Subcutaneous abdominal adipose tissue (tissue), 5 donors: ENCODE measurements at regions not wholly inside any gene's neighbourhood (a gene's known extent, or its start where the extent isn't known, plus 50 kb on each side); places are given as distances from the start of the nearest gene placed in this dataset.
"Not testable (repeated sequence)": the region's sequence is repeated elsewhere in the genome, so short reads cannot be mapped to it uniquely, and the experiment has no call there.

Experiments
- H3K27ac ChIP-seq: one replicate; pipeline ENCODE4 v1.7.0; 2013; ENCODE audit warnings: low read depth, mild to moderate bottlenecking, inconsistent platforms, low read length, moderate library complexity
- H3K27me3 ChIP-seq, 5 donors: one replicate each; pipeline ENCODE4 v1.7.0; 2013; ENCODE audit warnings: low read length in 5 of 5, inconsistent platforms in 1 of 5; ENCODE audit not compliant: control insufficient read depth in 5 of 5, insufficient read depth in 4 of 5
- H3K36me3 ChIP-seq, 5 donors: one replicate each; pipeline ENCODE4 v1.7.0; 2013; ENCODE audit warnings: low read length in 5 of 5; ENCODE audit not compliant: control insufficient read depth in 5 of 5, insufficient read depth in 5 of 5
- H3K4me1 ChIP-seq, 5 donors: one replicate each; pipeline ENCODE4 v1.7.0; 2013; ENCODE audit warnings: low read length in 5 of 5, mild to moderate bottlenecking in 3 of 5, moderate library complexity in 1 of 5; ENCODE audit not compliant: control insufficient read depth in 5 of 5, insufficient read depth in 5 of 5
- H3K4me3 ChIP-seq, 5 donors: one replicate each; pipeline ENCODE4 v1.7.0; 2013; ENCODE audit warnings: low read length in 5 of 5, low read depth in 1 of 5
- H3K9ac ChIP-seq, 5 donors: one replicate each; pipeline ENCODE4 v1.7.0; 2013; ENCODE audit warnings: low read length in 5 of 5, mild to moderate bottlenecking in 4 of 5, moderate library complexity in 3 of 5
- H3K9me3 ChIP-seq, 5 donors: one replicate each; pipeline ENCODE4 v1.7.0; 2013; ENCODE audit warnings: low read length in 5 of 5; ENCODE audit not compliant: control insufficient read depth in 5 of 5
- donor health status: healthy.
- donor health status: healthy.
- donor health status: healthy.
- donor health status: healthy.
- donor health status: healthy.

GRCh38 chr2:239657992-239658391 lies 257.2 kb upstream of the HDAC4 start:
- H3K4me1 ChIP-seq = peaks cover 0 to 21% (median 0%) of the 10 kb centered on the region in 5 donors

GRCh38 chr2:239657236-239657635 lies 256.4 kb upstream of the HDAC4 start:
- Histone ChIP-seq H3K9me3 (no peaks in the 10 kb centered on the region), H3K4me1 (peaks cover 0 to 21% (median 0%) of the 10 kb centered on the region in 5 donors), H3K27ac (no peak overlapping the region), H3K27me3 (peaks cover 5 to 17% (median 12%) of the 10 kb centered on the region in 5 donors), H3K36me3 (no peaks in the 10 kb centered on the region), H3K4me3 (no peak overlapping the region), H3K9ac (no peak overlapping the region)

More at GRCh38 chr2:239657992-239658391, 257.2 kb upstream of the HDAC4 start:
- no peaks in the 10 kb centered on the region for H3K36me3 ChIP-seq
- peaks cover 5 to 24% (median 14%) of the 10 kb centered on the region in 5 donors for H3K27me3 ChIP-seq
- no peak overlapping the region for H3K9ac ChIP-seq
- H3K27ac ChIP-seq = no peak overlapping the region
- H3K9me3 ChIP-seq = no peaks in the 10 kb centered on the region
- H3K4me3 ChIP-seq = no peak overlapping the region

- Histone ChIP-seq H3K27me3 (no peaks in the 10 kb centered on the region), H3K36me3 (no peaks in the 10 kb centered on the region), H3K4me3 (no peak overlapping the region), H3K4me1 (no peaks in the 10 kb centered on the region), H3K9ac (no peak overlapping the region), H3K9me3 (peaks cover 0 to 4% (median 0%) of the 10 kb centered on the region in 5 donors), H3K27ac (no peak overlapping the region)
Measured at GRCh38 chr2:239654266-239654665, 253.4 kb upstream of the HDAC4 start.

- Histone ChIP-seq H3K27ac (no peak overlapping the region), H3K4me1 (no peaks in the 10 kb centered on the region), H3K36me3 (no peaks in the 10 kb centered on the region), H3K4me3 (no peak overlapping the region), H3K9me3 (peaks cover 0 to 4% (median 3%) of the 10 kb centered on the region in 5 donors), H3K27me3 (no peaks in the 10 kb centered on the region), H3K9ac (no peak overlapping the region)
Measured at GRCh38 chr2:239651859-239652258, 251.0 kb upstream of the HDAC4 start.

- Histone ChIP-seq H3K27ac (no peak overlapping the region), H3K9ac (no peak overlapping the region), H3K36me3 (no peaks in the 10 kb centered on the region), H3K4me3 (no peak overlapping the region), H3K27me3 (peaks cover 0 to 7% (median 3%) of the 10 kb centered on the region in 5 donors), H3K4me1 (no peaks in the 10 kb centered on the region), H3K9me3 (peaks cover 0 to 4% (median 3%) of the 10 kb centered on the region in 5 donors)
Measured at GRCh38 chr2:239650674-239651073, 249.9 kb upstream of the HDAC4 start.

GRCh38 chr2:239649309-239649708 lies 248.5 kb upstream of the HDAC4 start:
- H3K27me3 ChIP-seq = peaks cover 0 to 9% (median 4%) of the 10 kb centered on the region in 5 donors
- peaks cover 0 to 4% (median 3%) of the 10 kb centered on the region in 5 donors for H3K9me3 ChIP-seq
- H3K4me3 ChIP-seq = no peak overlapping the region
- H3K36me3 ChIP-seq = no peaks in the 10 kb centered on the region
- no peak overlapping the region for H3K9ac ChIP-seq
- no peak overlapping the region for H3K27ac ChIP-seq
- no peaks in the 10 kb centered on the region for H3K4me1 ChIP-seq

GRCh38 chr2:239648607-239649006 lies 247.8 kb upstream of the HDAC4 start:
- H3K27me3 ChIP-seq = peaks cover 0 to 9% (median 4%) of the 10 kb centered on the region in 5 donors
- H3K36me3 ChIP-seq = no peaks in the 10 kb centered on the region
- H3K9me3 ChIP-seq = peaks cover 0 to 4% (median 3%) of the 10 kb centered on the region in 5 donors
- no peak overlapping the region for H3K27ac ChIP-seq
- no peak overlapping the region for H3K9ac ChIP-seq
- no peak overlapping the region for H3K4me3 ChIP-seq
- no peaks in the 10 kb centered on the region for H3K4me1 ChIP-seq

- peaks cover 0 to 4% (median 3%) of the 10 kb centered on the region in 5 donors for H3K9me3 ChIP-seq
- H3K9ac ChIP-seq = no peak overlapping the region
- no peaks in the 10 kb centered on the region for H3K36me3 ChIP-seq
- no peak overlapping the region for H3K27ac ChIP-seq
- H3K27me3 ChIP-seq = peaks cover 0 to 9% (median 4%) of the 10 kb centered on the region in 5 donors
- no peak overlapping the region for H3K4me3 ChIP-seq
- no peaks in the 10 kb centered on the region for H3K4me1 ChIP-seq
Measured at GRCh38 chr2:239647052-239647819, 246.4 kb upstream of the HDAC4 start.

GRCh38 chr2:239646184-239646583 lies 245.4 kb upstream of the HDAC4 start:
- Histone ChIP-seq H3K4me3 (no peak overlapping the region), H3K27me3 (peaks cover 0 to 9% (median 4%) of the 10 kb centered on the region in 5 donors), H3K27ac (no peak overlapping the region), H3K4me1 (no peaks in the 10 kb centered on the region), H3K9me3 (peaks cover 0 to 4% (median 3%) of the 10 kb centered on the region in 5 donors), H3K9ac (no peak overlapping the region), H3K36me3 (no peaks in the 10 kb centered on the region)

- not testable (repeated sequence) for H3K4me3 ChIP-seq, H3K27ac ChIP-seq, H3K9ac ChIP-seq, H3K27me3 ChIP-seq, H3K9me3 ChIP-seq, H3K36me3 ChIP-seq, H3K4me1 ChIP-seq
Measured at GRCh38 chr2:239644594-239644993, 243.8 kb upstream of the HDAC4 start.
